GM21723 (cell line): ENCODE measurements at regions not wholly inside any gene's neighbourhood (a gene's known extent, or its start where the extent isn't known, plus 50 kb on each side); places are given as distances from the start of the nearest gene placed in this dataset.

Experiments
- ATAC-seq: cut with Tn5 transposase; IDR thresholded peaks from one replicate; pipeline ENCODE4 v1.9.1; 2021; ENCODE audit warnings: mild to moderate bottlenecking, moderate library complexity; ENCODE audit not compliant: unreplicated experiment

GRCh38 chr11:28470180-28470579, 362.0 kb downstream of the METTL15 start:
- ATAC-seq = no peak

DNA sequence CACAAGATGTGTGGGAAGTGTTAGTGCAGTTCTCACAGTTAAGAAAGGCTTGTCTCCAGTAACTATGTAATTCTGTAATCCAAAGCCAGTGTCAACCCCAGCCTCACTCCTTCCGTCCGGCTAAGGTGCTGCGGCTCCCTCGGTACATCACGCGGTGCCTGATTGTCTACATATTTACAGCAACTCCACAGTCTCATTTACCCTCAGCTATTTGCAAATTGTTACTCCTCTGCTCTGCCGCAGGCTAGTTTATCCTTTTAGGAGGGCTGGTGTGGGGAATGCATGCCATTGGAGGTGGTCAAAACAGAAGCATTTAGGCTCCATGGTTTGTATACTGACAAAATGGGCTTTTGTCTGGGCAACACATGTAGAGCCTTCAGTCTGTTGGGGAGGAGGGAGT, 358.3 kb downstream of the METTL15 start:
- ATAC-seq = no peak

GRCh38 chr11:28464252-28464867, 356.2 kb downstream of the METTL15 start:
- no peak for ATAC-seq

DNA sequence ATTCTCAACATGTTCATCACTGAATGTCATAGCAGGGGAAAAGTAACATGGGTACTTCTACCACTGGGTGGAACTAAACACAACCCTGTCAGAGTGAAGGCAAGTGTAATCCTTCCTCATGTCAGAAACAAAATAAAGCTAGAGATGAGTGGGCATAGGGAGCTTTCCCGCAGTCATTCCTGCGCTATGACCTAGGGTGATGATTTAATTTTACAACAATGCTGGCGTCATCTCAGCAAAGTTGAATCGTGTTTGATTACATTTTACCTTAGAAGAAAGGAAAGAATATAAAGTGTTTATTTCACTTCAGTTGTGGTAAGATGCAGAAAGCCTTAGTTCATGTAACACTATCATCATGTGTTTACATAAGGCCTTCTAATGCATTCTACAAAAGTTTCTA, 355.6 kb downstream of the METTL15 start:
- no peak for ATAC-seq

DNA sequence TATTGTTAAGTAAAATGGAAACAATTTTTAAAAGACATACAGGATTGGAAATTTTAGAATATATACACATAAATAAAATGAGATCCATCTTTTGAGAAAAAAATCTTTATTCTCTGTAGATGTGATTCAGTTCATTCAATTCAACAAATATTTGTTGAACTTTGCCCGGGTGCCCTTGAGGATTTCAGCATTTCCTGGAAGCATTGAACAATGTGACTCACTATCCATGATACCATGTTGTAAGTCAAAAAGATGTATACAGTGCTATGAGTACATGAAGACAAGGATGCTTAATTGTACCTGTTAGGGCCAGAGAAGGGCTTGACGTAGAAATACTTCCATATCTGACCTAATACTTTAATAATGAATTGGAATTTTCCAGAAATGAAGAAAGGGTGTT, 353.7 kb downstream of the METTL15 start:
- ATAC-seq = no peak

- ATAC-seq = no peak
Observed at GRCh38 chr11:28461338-28461737, 353.1 kb downstream of the METTL15 start.

GRCh38 chr11:28460348-28460747, 352.2 kb downstream of the METTL15 start:
- ATAC-seq = no peak

- ATAC-seq = no peak
Observed at GRCh38 chr11:28459912-28460311, 351.7 kb downstream of the METTL15 start.

GRCh38 chr11:28457481-28458065, 349.4 kb downstream of the METTL15 start:
- no peak for ATAC-seq

- no peak for ATAC-seq
Observed at GRCh38 chr11:28448186-28448585, 340.0 kb downstream of the METTL15 start.

DNA sequence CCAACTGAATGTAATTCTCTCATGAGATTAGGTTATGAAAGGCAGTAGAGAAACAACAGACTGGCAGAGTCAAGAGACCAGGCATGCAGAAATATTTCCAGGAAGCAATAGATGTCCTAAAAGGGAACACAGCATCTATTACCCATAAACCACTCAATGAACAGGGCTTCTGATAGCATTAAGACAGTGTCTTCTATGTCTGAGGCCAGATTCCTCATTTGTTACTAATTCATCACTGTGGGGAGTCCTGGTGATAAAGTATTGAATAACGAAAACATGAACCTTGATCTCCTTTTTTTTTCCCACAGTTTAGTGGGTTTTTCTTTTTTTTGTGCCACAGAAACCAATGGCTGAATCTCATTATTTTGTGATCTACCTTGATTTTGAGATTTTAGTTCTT, 339.0 kb downstream of the METTL15 start:
- no peak for ATAC-seq

DNA sequence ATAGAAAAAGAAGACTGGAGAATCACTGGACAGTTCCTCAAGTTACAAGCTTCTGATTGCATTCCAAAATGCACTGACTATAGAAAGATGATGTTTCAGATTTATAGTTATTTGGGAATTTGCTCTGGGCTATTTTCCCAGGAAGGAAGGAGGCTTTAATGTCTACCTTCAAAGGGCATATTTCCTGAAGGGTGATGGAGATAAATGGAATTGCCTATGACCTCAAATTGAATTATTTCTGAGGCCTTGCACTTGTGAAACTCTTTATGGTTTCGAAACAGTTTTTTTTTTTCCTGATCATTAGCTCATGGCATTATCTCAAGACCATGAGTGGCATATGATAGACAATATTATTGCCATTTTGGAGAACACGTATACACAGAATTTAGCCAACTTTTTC, 333.9 kb downstream of the METTL15 start:
- ATAC-seq = no peak

DNA sequence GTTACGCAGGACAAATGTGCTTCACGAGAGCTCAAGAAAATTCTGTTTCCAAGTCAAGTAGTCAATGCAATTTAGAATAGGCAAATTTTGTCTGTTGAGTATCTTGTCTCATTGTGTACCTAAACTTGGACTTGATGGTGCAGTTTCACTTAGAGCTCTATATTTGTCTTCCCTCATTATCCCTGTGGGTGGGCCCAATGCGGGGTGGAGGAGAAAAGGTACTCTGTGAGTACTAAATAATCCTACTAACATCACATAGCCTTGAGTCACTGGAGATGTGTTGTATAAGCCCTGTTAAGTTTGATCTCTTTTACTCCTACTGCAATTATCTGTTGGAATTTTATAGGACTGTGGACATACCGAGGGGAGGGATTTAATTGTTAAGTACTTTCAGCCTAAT, 331.2 kb downstream of the METTL15 start:
- ATAC-seq = no peak

GRCh38 chr11:28420099-28420498, 311.9 kb downstream of the METTL15 start:
- no peak for ATAC-seq

DNA sequence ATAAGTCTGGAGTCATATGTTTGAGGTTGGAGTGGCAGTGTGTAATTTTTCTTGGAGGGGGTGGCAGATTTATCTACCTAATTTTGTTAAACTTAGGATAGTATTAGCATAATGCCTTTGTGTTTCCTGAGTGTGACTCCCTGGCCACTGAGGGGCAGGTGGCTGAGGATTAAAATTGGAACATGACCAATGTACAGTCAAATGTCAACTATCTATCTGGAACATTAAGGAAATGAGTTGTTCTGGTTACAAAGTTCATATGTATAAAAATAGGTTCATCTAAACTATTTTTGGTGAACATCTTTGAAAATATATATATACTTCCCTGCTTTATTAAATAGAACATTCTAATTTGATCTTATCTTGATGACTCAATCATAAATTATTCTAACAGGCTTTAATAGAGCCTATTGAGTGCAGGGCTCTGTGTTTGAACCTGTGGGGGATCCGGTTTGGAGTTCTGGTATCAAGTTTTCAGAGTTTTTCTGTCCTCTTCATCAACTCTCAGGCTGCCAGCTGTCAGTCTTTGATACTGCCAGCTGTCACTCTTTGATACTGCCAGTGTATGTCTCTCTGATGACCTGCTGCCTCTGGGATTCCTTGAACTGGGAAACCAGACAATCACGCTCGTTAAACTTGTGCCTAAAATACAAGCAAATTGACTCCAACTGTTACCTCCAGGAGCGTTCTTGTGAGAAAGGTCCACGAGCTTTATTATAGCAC, 309.6 kb downstream of the METTL15 start:
- ATAC-seq = no peak

- no peak for ATAC-seq
Observed at GRCh38 chr11:28412029-28412428, 303.8 kb downstream of the METTL15 start.

GRCh38 chr11:28401446-28401845, 293.3 kb downstream of the METTL15 start:
- ATAC-seq = no peak

DNA sequence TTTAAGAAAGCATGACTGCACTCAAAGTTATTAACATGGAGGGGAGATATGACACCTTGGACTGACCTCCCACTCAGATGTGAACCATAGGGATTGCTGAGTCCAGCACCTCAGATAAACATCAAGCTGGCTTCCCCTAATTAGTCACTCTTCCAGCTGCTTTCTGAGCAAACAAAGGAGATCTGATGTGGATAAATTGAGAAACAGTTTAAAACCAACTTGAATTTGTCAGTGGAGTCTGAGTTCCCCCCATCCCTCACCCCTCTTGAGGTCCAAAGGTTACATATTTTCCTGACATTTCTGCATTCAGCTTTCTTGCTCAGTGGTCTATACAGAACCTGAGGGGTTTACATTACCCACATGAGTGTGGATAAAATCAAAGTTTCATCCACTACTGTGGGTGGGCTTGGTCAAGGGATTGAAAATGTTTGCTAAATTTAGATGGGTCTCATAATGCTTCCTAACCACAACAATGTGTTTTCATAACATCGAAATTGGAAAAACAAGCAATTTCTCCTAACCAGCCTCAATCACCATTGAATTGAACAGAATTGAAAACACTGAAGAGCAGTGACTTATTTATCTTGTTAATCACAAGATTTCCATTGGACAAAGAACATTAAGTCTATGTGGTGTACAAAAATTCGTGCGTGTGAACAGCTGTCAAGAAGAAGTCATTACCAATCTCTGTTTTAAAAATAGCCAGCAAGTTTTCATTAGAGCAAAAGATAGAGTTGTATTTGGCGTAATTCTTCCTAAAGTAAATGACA, 292.3 kb downstream of the METTL15 start:
- no peak for ATAC-seq

- no peak for ATAC-seq
Observed at GRCh38 chr11:28393348-28393747, 285.2 kb downstream of the METTL15 start.

DNA sequence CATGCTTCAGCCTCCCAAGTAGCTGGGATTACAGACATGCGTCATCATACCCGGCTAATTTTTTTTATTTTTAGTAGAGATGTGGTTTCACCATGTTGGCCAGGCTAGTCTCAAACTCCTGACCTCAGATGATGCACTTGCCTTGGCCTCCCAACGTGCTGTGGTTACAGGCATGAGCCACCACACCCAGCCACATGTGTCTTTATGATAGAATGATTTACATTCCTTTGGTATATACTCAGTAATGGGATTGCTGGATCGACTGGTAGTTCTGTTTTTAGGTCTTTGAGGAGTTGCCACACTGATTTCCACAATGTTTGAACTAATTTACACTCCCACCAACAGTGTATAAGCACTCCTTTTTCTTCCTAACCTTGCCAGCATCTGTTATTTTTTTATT, 276.2 kb downstream of the METTL15 start:
- ATAC-seq = no peak

DNA sequence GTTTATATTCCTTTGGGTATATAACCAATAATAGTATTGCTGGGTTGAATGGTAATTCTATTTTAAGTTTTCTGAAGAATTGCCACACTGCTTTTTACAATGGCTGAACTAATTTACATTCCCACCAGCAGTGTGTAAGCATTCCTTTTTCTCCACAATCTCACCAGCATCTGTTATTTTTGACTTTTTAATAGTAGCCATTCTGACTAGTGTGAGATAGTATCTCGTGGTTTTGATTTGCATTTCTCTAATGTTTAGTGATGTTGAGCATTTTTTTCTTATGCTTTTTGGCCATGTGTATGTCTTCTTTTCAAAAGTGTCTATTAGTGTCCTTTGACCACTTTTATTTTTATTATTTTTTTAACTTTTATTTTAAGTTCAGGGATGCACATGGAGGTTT, 275.3 kb downstream of the METTL15 start:
- ATAC-seq = no peak
